PC-3 (cell line): ENCODE measurements at regions not wholly inside any gene's neighbourhood (a gene's known extent, or its start where the extent isn't known, plus 50 kb on each side); places are given as distances from the start of the nearest gene placed in this dataset.

Source experiments
- CTCF ChIP-seq: fragments of 300-600 bp; sonication (generic); conservative IDR thresholded peaks from 2 replicates; pipeline ENCODE4 v1.5.1; 2017; ENCODE audit warnings: antibody characterized with exemption, low read depth, mild to moderate bottlenecking, low read length
- EZH2 ChIP-seq: fragments of 300-600 bp; sonication (generic); IDR thresholded peaks from one replicate; pipeline ENCODE4 v1.6.1; 2017; ENCODE audit warnings: antibody characterized with exemption, mild to moderate bottlenecking, low read length; ENCODE audit not compliant: unreplicated experiment
- EZH2phosphoT487 ChIP-seq: fragments of 300-600 bp; sonication (generic); IDR thresholded peaks from 2 replicates; pipeline ENCODE4 v1.6.1; 2018; ENCODE audit warnings: mild to moderate bottlenecking, antibody characterized with exemption, low read length, borderline replicate concordance

- no peak for TF ChIP-seq CTCF
- no peak for TF ChIP-seq EZH2phosphoT487
- no peak for TF ChIP-seq EZH2
These were observed 390.3 kb upstream of the DPH6 start for GRCh38 chr15:35936284-35936683.
